Activated CD4-positive, alpha-beta memory T cell treated with anti-CD3 and anti-CD28 coated beads for 36 hours (primary cell): ENCODE measurements at regions not wholly inside any gene's neighbourhood (a gene's known extent, or its start where the extent isn't known, plus 50 kb on each side); places are given as distances from the start of the nearest gene placed in this dataset.

Experiments used
- CTCF ChIA-PET: fragments of 350-600 bp; sonication (Branson Sonifier 250); formaldehyde crosslinking; loops from one replicate; lab custom pipeline; 2021; ENCODE audit warnings: antibody characterized with exemption, inconsistent platforms; lab: Charles Lee
- POLR2A ChIA-PET: fragments of 350-600 bp; sonication (Branson Sonifier 250); formaldehyde crosslinking; loops from one replicate; lab custom pipeline; 2021; ENCODE audit warnings: antibody characterized with exemption; lab: Charles Lee
- DNase-seq: peaks from one replicate; pipeline ENCODE4 v3.0.0-alpha.2; 2020
- H3K27ac Mint-ChIP-seq: one replicate; pipeline ENCODE4 v1.8.0; 2021; ENCODE audit warnings: mixed read lengths
- H3K27me3 Mint-ChIP-seq: one replicate; pipeline ENCODE4 v1.8.0; 2021; ENCODE audit warnings: mixed read lengths
- H3K36me3 Mint-ChIP-seq: one replicate; pipeline ENCODE4 v1.8.0; 2021; ENCODE audit warnings: mixed read lengths
- H3K4me1 Mint-ChIP-seq: one replicate; pipeline ENCODE4 v1.8.0; 2021; ENCODE audit warnings: low read depth, mixed read lengths
- H3K4me3 Mint-ChIP-seq: one replicate; pipeline ENCODE4 v1.8.0; 2021; ENCODE audit warnings: mild to moderate bottlenecking, mixed read lengths
- H3K9me3 Mint-ChIP-seq: one replicate; pipeline ENCODE4 v1.8.0; 2021; ENCODE audit warnings: mixed read lengths
- intact Hi-C: fragments of 100-400 bp; cut with micrococcal nuclease; formaldehyde crosslinking; loops from one replicate; pipeline ENCODE4 v1.15.1; 2023

DNA sequence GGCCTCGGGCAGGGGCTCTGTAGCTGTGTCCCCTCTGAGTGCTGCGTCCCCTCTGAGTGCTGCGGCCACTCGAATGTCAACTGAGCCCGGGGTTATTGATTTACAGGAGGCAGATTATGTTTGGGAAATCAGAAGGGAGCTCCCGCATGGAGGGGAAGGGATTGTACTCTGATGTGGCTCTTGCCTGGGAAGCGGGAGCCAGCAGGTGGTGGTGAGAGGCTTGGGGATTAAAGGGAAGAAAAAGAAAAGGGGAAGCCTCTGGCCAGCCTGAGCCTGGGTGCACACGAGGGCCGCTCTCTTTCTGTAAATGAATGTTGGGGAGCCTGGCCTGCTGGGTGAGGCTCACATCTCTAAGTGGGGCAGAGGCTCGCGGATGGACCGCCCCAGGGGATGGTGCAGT is 143.7 kb downstream of the AACS start:
- no peaks in the 10 kb centered on the region for H3K9me3 Mint-ChIP-seq
- no peaks in the 10 kb centered on the region for H3K36me3 Mint-ChIP-seq
- H3K27ac Mint-ChIP-seq, result no peak overlapping the region
- ChIA-PET CTCF (no interaction called here), POLR2A (no interaction called here)
- H3K4me1 Mint-ChIP-seq, result no peaks in the 10 kb centered on the region
- no peak for DNase-seq
- intact Hi-C loops, result no loop called here
- no peak overlapping the region for H3K4me3 Mint-ChIP-seq
- peaks cover 14% of the 10 kb centered on the region for H3K27me3 Mint-ChIP-seq

GRCh38 chr12:125210104-125210755 is 145.0 kb downstream of the AACS start:
- Mint-ChIP-seq H3K27ac (no peak overlapping the region), H3K36me3 (no peaks in the 10 kb centered on the region), H3K27me3 (peaks cover 14% of the 10 kb centered on the region), H3K4me3 (no peak overlapping the region), H3K9me3 (no peaks in the 10 kb centered on the region), H3K4me1 (no peaks in the 10 kb centered on the region)
- intact Hi-C loops, result no loop called here
- ChIA-PET CTCF (no interaction called here), POLR2A (no interaction called here)
- DNase-seq, result peak; percentile 40

DNA sequence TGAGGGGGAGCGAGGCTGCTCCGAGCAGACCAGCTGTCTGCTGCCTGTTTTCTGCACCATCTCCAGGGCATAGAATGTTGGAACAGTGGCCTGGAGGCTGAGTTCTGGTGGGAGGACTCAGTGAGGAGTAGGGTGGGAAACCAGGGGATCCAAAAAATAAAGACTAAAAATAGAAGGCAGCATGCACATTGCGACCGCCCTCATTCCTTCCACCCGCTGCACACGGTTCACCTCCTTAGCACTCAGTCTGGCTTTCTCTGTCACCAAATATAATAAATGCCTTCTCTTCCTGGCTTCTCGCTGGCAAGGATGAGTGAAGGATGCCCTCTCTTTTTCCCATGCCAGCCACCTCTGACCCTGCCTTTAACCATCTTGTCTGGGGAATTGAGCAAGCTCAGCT is 146.2 kb downstream of the AACS start:
- H3K27me3 Mint-ChIP-seq, result peaks cover 13% of the 10 kb centered on the region
- no peaks in the 10 kb centered on the region for H3K9me3 Mint-ChIP-seq
- no peak for DNase-seq
- intact Hi-C loops, result no loop called here
- no peaks in the 10 kb centered on the region for H3K36me3 Mint-ChIP-seq
- CTCF ChIA-PET, result no interaction called here
- POLR2A ChIA-PET, result no interaction called here
- H3K4me1 Mint-ChIP-seq, result no peaks in the 10 kb centered on the region
- no peak overlapping the region for H3K27ac Mint-ChIP-seq
- H3K4me3 Mint-ChIP-seq, result no peak overlapping the region

- no peaks in the 10 kb centered on the region for H3K9me3 Mint-ChIP-seq
- peaks cover 8% of the 10 kb centered on the region for H3K27me3 Mint-ChIP-seq
- H3K4me1 Mint-ChIP-seq, result no peaks in the 10 kb centered on the region
- no peak for DNase-seq
- no peaks in the 10 kb centered on the region for H3K36me3 Mint-ChIP-seq
- H3K4me3 Mint-ChIP-seq, result no peak overlapping the region
- CTCF ChIA-PET, result interaction anchor here (1.0 kb wide), 1 partner anchor 31 kb away, joined by 3 read pairs; no protein-coding TSS in a partner anchor
- POLR2A ChIA-PET, result no interaction called here
- no peak overlapping the region for H3K27ac Mint-ChIP-seq
- intact Hi-C loops, result no loop called here
Observed at GRCh38 chr12:125214289-125214688, 149.1 kb downstream of the AACS start.

DNA sequence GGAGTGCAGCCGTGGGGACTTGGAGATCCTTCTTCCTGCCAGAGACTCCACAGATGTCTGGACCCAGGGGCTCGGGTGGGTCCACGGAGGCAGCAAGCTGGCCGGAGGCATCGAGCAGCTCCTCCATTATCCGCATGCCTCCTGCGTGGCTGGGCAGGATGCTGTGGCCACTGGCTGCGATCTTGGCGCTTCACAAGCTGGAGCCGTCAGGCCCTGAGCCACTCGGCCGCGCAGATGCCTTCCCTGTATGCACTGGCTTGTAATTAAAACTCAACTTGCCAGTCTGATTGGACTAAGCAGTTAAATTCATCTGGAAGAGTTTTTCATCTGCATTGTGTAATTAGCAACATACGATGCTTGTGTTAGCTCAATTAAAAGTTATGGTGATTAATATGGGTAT is 151.5 kb downstream of the AACS start:
- intact Hi-C loops, result no loop called here
- CTCF ChIA-PET, result no interaction called here
- H3K4me1 Mint-ChIP-seq, result no peaks in the 10 kb centered on the region

DNA sequence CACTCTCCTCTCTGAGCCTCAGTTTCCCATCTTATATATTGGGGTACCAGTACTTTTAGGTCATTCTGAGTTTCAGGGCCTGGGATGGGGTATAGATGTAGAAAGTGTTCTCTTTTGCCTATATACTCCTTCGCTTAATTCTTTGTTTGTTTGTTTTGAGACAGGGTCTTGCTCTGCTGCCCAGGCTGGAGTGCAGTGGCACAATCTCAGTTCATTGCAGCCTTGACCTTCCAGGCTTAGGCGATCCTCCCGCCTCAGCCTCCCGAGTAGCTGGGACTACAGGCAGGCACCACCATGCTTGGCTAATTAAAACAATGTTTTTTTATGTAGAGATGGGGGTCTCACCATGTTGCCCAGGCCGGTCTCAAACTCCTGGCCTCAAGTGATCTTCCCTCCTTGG is 152.1 kb downstream of the AACS start:
- DNase-seq, result no peak
- Mint-ChIP-seq H3K27ac (no peak overlapping the region), H3K4me3 (no peak overlapping the region), H3K4me1 (no peaks in the 10 kb centered on the region), H3K27me3 (no peaks in the 10 kb centered on the region), H3K36me3 (no peaks in the 10 kb centered on the region), H3K9me3 (no peaks in the 10 kb centered on the region)
- ChIA-PET CTCF (no interaction called here), POLR2A (no interaction called here)
- intact Hi-C loops, result no loop called here

More for the DNA sequence above, 151.5 kb downstream of the AACS start:
- H3K36me3 Mint-ChIP-seq, result no peaks in the 10 kb centered on the region
- peaks cover 2% of the 10 kb centered on the region for H3K27me3 Mint-ChIP-seq
- DNase-seq, result no peak
- H3K9me3 Mint-ChIP-seq, result no peaks in the 10 kb centered on the region
- H3K27ac Mint-ChIP-seq, result no peak overlapping the region
- POLR2A ChIA-PET, result no interaction called here
- H3K4me3 Mint-ChIP-seq, result no peak overlapping the region

GRCh38 chr12:125218952-125219351 is 153.7 kb downstream of the AACS start:
- CTCF ChIA-PET, result interaction anchor here (0.8 kb wide), 1 partner anchor 36 kb away, joined by 3 read pairs; no protein-coding TSS in a partner anchor
- H3K4me3 Mint-ChIP-seq, result no peak overlapping the region
- no peaks in the 10 kb centered on the region for H3K4me1 Mint-ChIP-seq
- POLR2A ChIA-PET, result no interaction called here
- no peaks in the 10 kb centered on the region for H3K27me3 Mint-ChIP-seq
- intact Hi-C loops, result no loop called here
- no peaks in the 10 kb centered on the region for H3K36me3 Mint-ChIP-seq
- no peak overlapping the region for H3K27ac Mint-ChIP-seq
- no peak for DNase-seq
- H3K9me3 Mint-ChIP-seq, result no peaks in the 10 kb centered on the region

- Mint-ChIP-seq H3K36me3 (no peaks in the 10 kb centered on the region), H3K4me1 (no peaks in the 10 kb centered on the region), H3K27ac (no peak overlapping the region), H3K9me3 (no peaks in the 10 kb centered on the region), H3K27me3 (peaks cover 3% of the 10 kb centered on the region), H3K4me3 (no peak overlapping the region)
- intact Hi-C loops, result no loop called here
- ChIA-PET POLR2A (no interaction called here), CTCF (no interaction called here)
- peak; percentile 12 for DNase-seq
Observed at GRCh38 chr12:125220404-125221273, 155.4 kb downstream of the AACS start.

- peaks cover 3% of the 10 kb centered on the region for H3K27me3 Mint-ChIP-seq
- H3K27ac Mint-ChIP-seq, result no peak overlapping the region
- H3K9me3 Mint-ChIP-seq, result no peaks in the 10 kb centered on the region
- no peak overlapping the region for H3K4me3 Mint-ChIP-seq
- H3K36me3 Mint-ChIP-seq, result no peaks in the 10 kb centered on the region
- H3K4me1 Mint-ChIP-seq, result no peaks in the 10 kb centered on the region
- intact Hi-C loops, result no loop called here
- ChIA-PET POLR2A (no interaction called here), CTCF (no interaction called here)
- DNase-seq, result no peak
Observed at GRCh38 chr12:125221602-125222001, 156.4 kb downstream of the AACS start.

DNA sequence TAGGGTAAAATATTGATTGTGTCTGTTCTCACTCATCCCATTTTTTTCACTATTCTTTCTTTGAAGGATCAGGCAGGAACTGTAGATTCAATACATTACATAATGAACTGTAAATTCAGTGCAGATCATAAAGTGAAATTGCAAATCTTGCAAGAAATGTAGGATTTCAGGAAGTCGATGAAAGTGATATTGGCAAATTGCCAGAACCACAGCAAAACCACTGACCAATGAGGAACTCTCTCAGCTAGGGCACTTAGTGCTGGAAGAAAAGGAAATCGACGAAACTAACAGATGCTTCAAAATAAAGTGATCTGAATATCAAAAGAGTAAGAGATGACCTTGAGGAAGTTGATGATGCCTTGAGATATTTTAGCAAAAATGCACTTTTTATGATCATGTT is 157.6 kb downstream of the AACS start:
- no peak overlapping the region for H3K4me3 Mint-ChIP-seq
- intact Hi-C loops, result no loop called here
- no peak for DNase-seq
- no peaks in the 10 kb centered on the region for H3K9me3 Mint-ChIP-seq
- H3K4me1 Mint-ChIP-seq, result no peaks in the 10 kb centered on the region
- H3K27ac Mint-ChIP-seq, result no peak overlapping the region
- CTCF ChIA-PET, result no interaction called here
- no peaks in the 10 kb centered on the region for H3K36me3 Mint-ChIP-seq
- H3K27me3 Mint-ChIP-seq, result peaks cover 3% of the 10 kb centered on the region
- POLR2A ChIA-PET, result no interaction called here

GRCh38 chr12:125225641-125226040 is 160.4 kb downstream of the AACS start:
- intact Hi-C loops, result no loop called here
- Mint-ChIP-seq H3K36me3 (no peaks in the 10 kb centered on the region), H3K9me3 (no peaks in the 10 kb centered on the region), H3K27ac (no peak overlapping the region), H3K4me1 (no peaks in the 10 kb centered on the region), H3K27me3 (peaks cover 3% of the 10 kb centered on the region), H3K4me3 (no peak overlapping the region)
- DNase-seq, result no peak
- POLR2A ChIA-PET, result no interaction called here
- CTCF ChIA-PET, result no interaction called here

- Mint-ChIP-seq H3K27me3 (peaks cover 3% of the 10 kb centered on the region), H3K27ac (no peak overlapping the region), H3K4me1 (no peaks in the 10 kb centered on the region), H3K9me3 (no peaks in the 10 kb centered on the region), H3K36me3 (no peaks in the 10 kb centered on the region), H3K4me3 (no peak overlapping the region)
- no peak for DNase-seq
- ChIA-PET POLR2A (no interaction called here), CTCF (no interaction called here)
- intact Hi-C loops, result no loop called here
Observed at GRCh38 chr12:125228519-125229260, 163.5 kb downstream of the AACS start.
